NCI-H2081 (cell line): ENCODE measurements at regions not wholly inside any gene's neighbourhood (a gene's known extent, or its start where the extent isn't known, plus 50 kb on each side); places are given as distances from the start of the nearest gene placed in this dataset.
"Not testable (repeated sequence)": the region's sequence is repeated elsewhere in the genome, so short reads cannot be mapped to it uniquely, and the experiment has no call there.

Source experiments
- DNase-seq, 2 experiments: peaks; one replicate each; lab custom pipeline; 2025; lab: John Stamatoyannopoulos, UW

DNA sequence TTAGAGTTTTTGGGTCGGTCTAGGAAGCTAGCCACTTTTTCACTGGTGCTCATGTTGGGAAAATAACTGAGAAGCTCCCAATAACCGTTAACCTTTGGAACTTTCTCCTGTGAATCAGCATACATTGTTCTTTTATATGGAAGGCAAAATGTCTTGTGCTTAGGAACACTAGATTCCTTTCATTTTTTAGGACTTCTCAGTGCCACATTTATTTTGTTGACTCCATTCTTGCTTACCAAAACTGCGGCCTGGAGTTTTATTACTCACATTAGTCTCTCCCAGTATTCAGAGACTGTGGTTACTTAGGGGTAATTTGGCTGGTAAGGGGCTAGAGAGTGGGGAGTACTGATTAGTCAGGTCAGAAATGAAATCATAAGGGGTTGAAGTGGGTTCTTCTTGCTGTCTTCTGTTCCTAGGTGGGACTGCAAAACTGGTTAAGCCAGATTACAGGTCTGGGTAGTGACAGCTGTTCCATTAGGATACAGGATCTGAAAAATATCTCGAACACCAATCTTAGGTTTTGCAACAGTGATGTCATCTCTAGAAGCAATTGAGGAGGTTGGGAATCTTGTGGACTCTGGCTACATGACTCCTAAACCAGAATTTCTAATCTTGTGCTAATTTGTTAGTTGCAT is 631.4 kb upstream of the LUZP2 start:
- DNase-seq: no peak

DNA sequence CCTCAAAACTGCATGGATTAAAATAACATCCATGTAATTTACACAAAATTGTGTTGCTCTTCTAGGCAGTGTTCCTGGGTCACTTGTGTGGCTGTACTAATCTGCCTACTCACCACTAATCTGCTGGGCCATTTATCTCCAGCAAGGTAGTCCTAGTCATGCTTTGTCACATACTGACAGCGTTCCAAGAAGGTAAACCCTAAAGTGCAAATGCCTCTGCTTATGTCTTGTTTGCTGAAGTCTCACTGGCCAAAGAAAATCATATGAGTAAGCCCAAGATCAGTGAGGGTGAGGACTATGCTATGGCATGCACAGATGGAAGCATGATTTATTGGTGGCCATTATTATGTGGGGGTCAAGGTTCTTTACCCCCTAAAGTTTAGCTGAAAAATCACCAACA is 630.2 kb upstream of the LUZP2 start:
- DNase-seq: no peak

DNA sequence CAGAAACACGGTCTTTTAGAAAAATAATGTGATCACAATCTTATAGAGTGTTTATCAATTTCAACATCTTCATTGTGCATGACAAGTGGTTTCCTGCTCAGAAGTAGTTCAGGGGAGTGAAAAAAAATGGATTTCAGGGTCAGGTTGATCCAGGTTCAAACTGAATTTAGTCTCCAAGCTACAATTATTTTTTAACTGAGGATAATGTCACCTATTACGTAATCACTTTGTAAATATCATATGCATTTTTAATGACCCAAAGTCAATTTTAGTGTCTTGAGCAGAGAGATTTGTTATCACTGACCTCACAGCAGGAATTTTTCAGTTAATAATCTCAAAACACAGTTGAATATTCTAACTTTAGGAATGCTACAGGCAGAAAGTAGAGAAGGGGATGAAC is 627.2 kb upstream of the LUZP2 start:
- DNase-seq: no peak

DNA sequence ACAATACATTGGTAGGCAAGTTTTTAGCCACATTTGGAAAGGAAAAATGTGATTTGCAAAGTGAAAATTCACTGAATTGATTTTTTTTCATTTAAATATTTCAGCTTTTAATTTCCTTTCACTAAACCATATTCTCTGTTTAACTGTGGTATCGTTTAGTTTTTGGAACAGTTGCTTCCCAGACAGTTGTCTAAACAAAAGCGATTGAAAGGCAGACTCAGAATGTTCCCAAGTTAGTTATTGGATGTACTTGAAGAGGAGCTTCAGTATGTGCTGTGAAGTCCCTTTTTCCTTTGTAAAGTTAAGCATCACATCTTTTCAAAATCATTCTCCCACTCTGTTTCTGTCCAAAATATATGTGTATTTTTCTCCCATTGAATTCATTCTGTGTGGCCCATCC is 623.4 kb upstream of the LUZP2 start:
- DNase-seq: no peak

DNA sequence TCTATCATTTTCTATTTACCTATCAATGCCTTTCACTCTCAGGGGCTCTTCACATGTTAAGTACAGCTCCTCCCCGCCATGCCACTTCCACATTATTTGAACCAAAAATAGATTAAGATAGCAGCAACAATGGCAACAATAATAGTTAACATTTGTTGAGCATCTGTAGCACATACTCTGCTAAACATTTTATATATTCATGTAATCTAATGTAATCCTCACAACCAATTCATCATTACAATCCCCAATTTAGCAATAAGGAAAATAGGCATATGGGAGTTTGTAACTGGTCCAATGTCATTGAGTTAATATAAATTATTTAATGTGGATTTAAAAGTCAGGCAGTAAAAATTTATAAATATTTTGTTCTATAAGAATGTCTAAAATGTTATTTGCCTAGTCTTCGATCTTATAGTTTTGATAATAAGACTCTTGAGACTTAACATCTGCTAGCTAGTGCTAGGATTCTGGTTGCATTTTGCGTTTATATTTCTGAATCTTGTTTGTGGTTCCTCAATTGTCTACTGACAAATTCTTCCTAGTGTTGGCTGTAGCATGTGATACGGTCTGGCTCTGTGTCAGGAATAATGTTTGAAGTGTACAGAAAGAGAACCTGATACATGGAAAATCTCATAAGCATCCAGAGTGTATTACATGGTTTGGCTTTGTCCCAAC is 621.5 kb upstream of the LUZP2 start:
- DNase-seq: no peak

DNA sequence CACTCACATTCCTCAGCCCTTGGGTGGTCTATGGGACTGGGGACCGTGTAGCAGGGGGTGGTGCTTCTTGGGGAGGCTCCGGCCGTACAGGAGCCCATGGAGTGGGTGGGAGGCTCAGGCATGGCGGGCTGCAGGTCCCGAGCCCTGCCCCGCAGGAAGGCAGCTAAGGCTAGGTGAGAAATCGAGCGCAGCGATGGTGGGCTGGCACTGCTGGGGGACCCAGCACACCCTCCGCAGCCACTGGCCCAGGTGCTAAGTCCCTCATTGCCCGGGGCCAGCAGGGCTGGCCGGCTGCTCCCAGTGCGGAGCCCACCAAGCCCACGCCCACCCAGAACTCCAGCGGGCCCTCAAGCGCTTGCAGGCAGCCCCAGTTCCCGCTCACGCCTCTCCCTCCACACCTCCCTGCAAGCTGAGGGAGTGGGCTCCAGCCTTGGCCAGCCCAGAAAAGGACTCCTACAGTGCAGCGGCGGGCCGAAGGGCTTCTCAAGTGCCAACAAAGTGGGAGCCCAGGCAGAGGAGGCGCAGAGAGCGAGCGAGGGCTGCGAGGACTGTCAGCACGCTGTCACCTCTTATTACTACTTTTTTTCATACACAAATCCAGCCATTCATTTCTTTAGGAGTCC is 613.3 kb upstream of the LUZP2 start:
- not testable (repeated sequence) for DNase-seq

DNA sequence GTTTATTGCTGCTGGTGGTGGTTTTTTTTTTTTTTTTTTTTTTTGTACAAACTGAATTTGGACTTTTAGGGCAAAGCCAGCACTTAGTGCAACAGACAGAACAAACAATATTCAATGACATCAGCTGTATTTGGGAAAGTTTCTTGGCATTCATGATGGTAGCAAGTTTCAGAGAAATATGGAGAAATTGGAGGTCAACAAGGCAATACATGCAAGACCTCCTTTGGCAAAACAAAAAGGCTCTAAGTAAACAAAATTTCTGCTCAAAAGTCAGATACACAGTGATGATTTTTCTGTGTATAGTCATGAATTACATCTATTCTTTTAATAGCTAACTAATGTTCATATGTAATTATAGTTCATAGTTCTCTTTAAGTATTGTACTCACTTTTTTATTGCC is 612.5 kb upstream of the LUZP2 start:
- DNase-seq: no peak

DNA sequence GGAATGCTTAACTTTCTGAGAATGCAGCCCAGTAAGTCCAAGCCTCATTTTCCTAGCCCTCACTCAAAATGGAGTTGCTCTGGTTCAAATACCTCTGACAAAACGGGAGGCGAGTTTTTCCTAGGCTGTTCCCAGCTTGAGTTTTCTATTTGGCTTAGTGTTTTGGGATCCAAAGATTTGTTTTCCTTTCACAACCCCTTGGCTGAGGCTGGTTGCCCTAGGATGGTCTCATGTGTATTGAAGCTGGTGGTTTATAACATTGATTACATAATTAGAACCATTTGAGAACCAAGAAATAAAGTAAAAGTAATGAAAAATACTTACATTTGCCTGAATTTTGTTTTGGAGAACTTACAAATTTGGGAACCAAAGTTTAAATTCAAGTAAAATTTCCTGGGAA is 611.1 kb upstream of the LUZP2 start:
- no peak for DNase-seq

DNA sequence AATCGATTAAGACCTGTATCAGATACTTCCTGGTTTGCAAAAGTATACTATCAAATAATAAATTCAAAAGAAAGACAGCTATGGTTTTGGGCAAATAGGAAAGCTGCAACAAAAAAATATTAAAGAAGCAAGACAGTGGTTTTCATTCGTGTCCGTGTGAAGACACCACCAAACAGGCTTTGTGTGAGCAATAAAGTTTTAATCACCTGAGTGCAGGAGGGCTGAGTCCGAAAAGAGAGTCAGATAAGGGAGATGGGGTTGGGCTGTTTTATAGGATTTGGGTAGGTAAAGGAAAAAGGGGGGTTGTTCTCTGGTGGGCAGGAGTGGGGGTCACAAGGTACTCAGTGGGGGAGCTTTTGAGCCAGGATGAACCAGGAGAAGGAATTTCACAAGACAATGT is 609.7 kb upstream of the LUZP2 start:
- not testable (repeated sequence) for DNase-seq

DNA sequence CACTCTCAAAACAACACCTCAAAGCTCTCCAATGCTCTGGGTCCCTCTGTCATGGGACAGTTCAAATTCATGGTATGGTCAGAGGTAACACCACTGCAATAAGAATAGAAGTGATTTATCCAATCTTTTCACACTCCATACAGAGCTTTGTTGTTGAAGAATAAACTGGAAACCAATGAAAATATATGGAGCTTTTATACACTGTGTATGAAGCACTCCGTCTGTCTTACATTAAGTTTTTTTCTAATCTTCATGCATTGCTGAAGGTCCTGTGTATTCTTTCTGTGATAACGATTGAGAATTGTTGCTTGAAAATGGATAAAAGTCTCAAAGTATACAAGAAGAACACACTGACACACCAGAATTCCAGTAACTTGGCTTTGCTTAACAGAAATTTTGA is 603.7 kb upstream of the LUZP2 start:
- DNase-seq: no peak

DNA sequence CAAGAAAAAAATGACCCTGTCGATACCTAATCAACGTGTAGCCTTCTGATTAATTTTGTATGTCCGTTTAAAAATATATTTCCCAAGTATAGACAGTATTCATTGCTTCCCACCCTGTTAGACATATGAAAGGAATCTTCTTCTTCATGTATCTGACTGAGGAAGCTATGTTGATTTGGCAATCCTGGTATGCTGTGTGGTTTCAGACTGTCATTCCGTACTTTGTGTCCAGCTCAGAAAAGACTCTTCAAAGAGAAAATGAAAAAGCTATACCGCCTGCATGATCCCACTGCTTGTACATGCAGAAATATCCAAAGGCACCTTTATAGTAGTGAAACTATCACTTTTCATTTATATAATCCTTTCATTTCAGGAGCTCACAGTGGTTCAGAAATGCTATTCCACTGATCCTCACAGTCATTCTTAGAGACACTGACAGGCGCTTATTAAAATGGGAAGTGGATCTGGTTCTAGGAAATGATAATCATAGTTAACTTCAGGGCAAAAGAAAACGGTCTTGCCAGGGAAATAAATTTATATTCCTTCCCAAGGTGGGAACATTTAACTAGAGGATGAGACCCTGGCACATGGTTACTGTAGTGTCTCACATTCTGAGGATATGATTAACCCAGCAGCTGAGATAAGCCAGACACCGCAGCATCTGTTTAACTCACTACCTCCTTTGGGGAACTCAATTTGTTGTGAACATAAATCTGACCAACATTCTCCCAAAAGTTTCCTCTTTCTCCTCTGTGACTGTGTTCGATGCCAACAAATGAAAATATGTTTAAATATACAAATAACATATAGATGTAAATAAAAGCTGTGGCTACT is 599.2 kb upstream of the LUZP2 start:
- no peak for DNase-seq

DNA sequence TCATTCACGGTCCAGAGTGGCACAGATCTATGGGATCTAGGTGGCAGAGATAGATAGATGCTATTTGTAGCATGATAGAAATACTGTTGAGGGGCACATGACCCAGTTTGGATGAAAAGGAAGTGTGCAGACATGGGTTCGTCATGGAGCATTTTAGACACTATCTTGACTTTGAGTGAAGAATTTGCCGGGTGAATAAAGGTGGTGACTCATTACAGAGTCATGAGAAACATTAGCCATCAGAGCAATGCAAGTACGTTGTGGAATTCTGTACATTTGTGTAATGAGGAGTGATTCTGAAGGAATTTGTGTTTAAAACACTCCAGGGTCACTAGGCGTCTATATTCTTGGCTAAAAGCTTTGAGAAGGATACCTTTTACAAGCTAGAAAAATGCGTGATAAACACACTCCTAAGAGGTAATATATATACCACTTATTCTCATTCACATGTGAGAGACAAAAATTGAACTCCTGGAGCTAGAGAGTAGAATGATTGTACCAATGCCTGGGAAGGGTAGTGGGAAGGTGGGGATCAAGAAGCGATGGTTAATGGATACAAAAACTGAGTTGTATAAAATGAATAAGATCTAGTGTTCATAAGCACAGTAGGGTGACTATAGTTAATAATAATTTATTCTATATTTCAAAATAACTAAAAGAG is 593.7 kb upstream of the LUZP2 start:
- DNase-seq: no peak

DNA sequence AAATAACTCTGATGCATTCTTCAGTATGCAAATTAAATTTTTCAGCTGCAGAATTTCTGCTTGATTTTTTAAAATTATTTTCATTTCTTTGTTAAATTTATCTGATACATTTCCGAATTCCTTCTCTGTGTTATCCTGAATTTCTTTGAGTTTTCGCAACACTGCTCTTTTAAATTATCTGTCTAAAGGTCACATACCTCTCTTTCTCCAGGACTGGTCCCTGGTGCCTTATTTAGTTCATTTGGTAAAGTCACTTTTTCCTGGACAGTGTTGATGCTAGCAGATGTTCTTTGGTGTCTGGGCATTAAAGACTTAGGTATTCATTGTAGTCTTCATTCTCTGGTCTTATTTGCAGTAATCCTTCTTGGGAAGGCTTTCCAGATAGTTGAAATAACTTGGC is 577.4 kb upstream of the LUZP2 start:
- no peak for DNase-seq

DNA sequence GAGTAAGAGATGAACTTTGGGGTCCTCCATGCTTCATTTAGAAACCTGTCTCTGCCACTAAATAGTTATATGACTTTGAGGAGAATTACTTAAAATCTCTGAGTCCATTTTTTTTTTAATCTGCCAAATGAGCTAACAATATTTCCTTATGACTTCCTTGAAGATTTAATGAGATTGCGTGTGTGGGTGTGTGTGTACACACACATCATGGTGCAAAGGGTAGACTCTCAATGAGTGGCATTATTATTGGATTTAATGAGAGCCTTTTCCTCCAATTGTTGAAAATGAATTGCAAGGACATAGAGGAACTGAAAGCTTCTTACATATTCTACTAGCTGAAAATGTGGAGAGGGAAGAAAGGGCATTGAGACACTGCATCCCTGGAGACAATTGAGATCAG is 573.5 kb upstream of the LUZP2 start:
- no peak for DNase-seq

DNA sequence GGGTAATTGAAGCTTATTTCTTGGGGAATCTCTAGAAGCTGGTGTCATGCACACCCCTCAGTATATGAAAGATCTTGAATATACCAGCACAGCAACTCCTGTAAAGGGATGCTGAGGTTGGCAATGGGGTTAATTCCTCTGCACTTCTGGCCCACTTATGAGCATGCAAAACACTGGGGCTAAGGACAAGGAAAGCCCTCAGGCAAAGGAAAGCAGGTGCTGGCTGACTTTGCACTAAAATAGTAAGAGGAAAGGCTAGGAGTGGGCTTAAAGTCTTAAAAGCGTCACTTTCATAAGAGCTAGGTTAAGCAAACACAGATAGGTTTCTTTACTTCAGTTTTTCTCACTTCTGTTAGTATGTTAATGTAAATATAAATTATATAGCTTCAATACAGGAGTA is 572.6 kb upstream of the LUZP2 start:
- no peak for DNase-seq

DNA sequence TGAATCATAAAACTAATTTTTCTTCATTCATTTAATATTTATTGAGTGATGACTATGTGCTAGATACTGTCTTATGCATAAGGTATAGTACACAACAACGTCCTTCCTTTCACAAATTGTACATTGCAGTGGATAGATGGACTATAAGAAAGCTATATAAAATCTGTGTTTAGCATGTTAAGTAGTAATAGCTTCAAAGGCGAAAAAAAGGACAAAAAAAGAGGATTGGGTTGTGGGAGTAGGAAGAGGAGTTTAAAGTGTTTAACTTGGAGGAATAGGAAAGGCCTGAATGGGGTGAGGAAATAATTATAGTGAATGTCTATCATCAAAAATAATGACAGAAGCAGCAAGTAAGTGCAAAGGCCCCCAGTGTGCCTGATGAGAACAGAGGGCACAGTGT is 565.4 kb upstream of the LUZP2 start:
- DNase-seq: no peak

DNA sequence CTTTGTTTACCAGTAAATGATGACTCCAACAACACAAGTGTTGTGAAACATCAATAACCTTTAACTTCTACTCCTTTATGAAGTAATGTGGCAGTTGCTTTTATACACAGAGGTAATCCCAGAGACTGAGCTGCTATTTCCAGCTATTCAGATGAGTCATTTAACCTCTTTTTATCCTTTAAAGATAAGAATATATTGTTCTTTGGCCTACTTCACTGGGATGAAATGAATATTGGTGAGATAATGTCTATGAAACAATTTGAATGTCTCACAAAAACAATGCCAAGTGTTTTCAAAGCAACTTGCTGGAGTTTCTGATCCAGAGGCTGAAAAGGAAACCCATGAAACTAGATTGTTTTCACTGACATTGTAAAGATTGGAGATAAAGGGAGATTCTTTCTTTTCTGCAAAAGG is 564.4 kb upstream of the LUZP2 start:
- DNase-seq: no peak

DNA sequence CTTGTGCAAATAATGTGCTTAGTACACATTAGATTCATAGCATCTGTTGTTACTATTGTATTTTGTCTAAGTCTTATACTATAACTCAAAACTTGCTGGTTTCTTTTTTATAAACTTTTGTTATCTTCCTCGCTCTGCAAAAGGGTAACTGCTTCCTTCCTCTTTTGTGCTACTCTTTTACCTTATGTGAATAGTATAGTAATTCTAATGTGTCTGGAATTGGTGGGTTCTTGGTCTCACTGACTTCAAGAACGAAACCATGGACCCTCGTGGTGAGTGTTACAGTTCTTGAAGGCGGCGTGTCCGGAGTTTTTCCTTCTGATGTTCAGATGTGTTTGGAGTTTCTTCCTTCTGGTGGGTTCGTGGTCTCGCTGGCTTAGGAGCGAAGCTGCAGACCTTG is 563.1 kb upstream of the LUZP2 start:
- DNase-seq: no peak

DNA sequence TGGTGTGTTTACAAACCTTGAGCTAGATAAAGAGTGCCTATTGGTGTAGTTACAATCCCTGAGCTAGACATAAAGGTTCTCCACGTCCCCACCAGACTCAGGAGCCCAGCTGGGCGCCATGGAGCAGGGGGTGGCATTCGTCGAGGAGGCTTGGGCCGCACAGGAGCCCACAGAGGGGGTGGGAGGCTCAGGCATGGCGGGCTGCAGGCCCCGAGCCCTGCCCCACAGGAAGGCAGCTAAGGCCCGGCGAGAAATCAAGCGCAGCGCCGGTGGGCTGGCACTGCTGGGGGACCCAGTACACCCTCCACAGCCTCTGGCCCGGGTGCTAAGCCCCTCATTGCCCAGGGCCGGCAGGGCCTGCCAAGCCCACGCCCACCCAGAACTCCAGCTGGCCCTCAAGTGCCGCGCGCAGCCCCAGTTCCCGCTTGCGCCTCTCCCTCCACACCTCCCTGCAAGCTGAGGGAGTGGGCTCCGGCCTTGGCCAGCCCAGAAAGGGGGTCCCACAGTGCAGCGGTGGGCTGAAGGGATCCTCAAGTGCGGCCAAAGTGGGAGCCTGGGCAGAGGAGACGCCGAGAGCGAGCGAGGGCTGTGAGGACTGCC is 562.1 kb upstream of the LUZP2 start:
- not testable (repeated sequence) for DNase-seq

DNA sequence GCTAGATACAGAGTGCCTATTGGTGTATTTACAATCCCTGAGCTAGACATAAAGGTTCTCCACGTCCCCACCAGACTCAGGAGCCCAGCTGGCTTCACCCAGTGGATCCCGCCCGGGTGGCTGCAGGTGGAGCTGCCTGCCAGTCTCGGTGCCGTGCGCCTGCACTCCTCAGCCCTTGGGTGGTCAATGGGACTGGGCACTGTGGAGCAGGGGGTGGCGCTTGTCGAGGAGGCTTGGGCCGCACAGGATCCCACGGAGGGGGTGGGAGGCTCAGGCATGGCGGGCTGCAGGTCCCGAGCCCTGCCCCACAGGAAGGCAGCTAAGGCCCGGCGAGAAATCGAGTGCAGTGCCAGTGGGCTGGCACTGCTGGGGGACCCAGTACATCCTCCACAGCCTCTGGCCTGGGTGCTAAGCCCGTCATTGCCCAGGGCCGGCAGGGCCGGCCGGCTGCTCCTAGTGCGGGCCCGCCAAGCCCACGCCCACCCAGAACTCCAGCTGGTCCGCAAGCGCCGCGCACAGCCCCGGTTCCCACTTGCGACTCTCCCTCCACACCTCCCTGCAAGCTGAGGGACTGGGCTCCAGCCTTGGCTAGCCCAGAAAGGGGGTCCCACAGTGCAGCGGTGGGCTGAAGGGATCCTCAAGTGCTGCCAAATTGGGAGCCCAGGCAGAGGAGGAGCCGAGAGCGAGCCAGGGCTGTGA is 554.6 kb upstream of the LUZP2 start:
- DNase-seq: not testable (repeated sequence)

DNA sequence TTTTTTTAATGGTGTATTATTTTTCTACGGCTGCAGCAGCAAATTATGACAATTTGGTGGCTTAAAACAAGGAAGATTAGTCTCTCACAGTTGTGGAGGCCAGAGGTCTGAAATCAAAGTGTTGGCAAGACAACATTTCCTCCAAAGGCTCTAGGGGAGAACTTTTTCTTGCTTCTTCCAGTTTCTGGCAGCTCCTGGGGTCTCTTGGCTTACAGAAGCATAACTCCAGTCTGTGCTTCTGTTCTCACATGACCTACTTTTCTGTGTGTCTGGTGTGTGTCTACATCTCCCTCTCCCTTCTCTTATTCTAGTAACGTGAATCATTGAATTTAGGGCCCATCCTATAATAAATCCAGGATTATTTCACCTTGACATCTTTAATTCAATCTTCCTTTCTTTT is 551.9 kb upstream of the LUZP2 start:
- no peak for DNase-seq
